GM12801 (cell line): ENCODE measurements at regions not wholly inside any gene's neighbourhood (a gene's known extent, or its start where the extent isn't known, plus 50 kb on each side); places are given as distances from the start of the nearest gene placed in this dataset.

Source experiments
- CTCF ChIP-seq: IDR thresholded peaks from one replicate; pipeline ENCODE4 v1.5.1; 2011; ENCODE audit warnings: control low read depth; ENCODE audit not compliant: insufficient read length; ENCODE audit errors: extremely low read depth

DNA sequence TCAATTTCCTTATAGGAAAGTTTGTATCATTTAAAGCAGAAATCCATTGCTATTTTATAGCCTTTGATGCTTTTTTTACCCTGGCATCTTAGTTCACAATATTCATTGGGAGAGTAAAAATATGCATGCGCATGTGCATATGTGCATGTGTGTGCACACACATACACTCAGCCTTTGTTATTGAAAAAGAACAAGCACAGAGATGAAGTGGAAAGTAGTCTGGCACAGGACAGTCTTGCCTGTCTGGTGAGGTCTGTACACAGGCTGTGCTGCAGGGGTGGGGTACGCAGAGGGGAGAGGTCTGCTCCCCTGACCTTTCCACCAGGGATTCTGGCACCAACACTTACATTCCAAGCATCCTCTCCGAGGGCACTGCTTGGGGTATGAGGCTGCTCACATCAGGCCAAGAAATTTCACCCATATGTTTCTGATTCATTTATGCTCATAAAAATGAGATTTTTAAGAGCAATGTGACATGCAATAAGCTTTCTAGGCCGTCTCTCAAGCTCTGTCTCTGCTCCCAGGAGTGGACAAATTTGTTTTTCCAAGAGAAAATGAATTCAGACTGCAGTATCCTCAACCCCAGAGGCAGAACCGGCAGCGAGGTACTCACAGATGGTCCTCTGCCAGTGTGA lies 237.2 kb downstream of the INSIG2 start:
- TF ChIP-seq CTCF: no peak

GRCh38 chr2:118322406-118322805 lies 234.1 kb downstream of the INSIG2 start:
- no peak for TF ChIP-seq CTCF

- no peak for TF ChIP-seq CTCF
Measured at GRCh38 chr2:118321432-118322105, 233.3 kb downstream of the INSIG2 start.

DNA sequence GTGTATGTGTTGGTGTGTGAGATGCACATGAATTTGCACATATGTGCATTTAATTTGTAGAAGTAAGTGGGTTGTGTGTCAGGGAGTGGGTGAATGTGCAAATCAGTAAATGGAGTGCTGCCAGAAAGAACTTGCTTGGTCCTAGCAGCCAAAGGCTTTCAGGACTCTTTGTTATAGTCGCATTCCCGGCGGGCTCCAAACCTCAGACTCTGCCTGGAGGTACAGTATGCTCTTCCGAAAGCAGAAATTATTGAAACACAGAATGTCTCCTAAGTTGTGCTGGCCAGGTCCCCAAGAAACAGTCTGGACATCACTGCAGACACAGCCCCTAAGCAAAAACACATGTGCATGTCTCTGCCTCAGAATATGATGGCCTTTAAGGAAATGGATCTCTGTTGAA lies 232.4 kb downstream of the INSIG2 start:
- no peak for TF ChIP-seq CTCF

- TF ChIP-seq CTCF: no peak
Measured at GRCh38 chr2:118320196-118320595, 231.9 kb downstream of the INSIG2 start.

DNA sequence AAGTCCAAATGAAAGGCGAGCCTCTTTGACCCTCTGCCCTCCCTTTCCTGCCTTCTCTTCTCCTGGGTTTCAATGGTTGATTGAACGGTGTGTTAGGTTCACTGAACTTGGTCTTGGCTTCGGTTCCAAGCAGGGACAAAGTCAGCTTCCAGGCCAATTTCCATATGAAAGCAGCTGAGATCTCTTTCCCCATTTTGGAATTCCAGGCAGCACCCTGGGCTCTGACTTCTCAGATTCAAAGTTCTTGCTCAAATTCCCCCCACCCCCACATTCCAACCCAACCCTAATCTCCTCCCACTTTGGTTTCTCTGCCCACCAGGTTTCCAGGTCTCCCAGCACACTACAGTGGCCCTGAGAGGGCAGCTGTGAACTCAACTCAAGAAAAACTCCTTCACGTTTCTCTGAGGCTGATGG lies 231.0 kb downstream of the INSIG2 start:
- no peak for TF ChIP-seq CTCF

DNA sequence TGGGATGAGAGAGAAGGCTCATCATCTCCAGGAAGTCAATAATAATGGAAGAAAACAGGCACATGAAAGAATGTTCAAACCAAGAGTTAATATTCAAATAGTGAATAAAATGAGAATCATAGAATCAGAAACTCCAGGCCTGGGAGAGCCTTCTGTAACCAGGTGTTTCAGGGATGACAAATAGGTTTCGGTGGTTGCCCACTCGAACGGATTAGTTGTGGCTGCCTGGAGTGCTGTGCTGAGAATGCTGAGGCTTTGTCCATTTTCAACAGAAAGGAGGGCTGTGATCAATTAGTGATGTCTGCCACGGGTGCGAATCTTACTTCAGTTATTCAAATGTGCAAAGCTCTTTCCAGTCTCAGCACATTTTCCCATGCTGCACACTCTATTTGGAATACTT lies 227.3 kb downstream of the INSIG2 start:
- TF ChIP-seq CTCF: no peak
